IMR-90 (cell line): ENCODE measurements at regions not wholly inside any gene's neighbourhood (a gene's known extent, or its start where the extent isn't known, plus 50 kb on each side); places are given as distances from the start of the nearest gene placed in this dataset.

Experiments used
- MAZ ChIP-seq: IDR thresholded peaks from 2 replicates; pipeline ENCODE4 v1.6.1; 2012; ENCODE audit warnings: low read depth, mild to moderate bottlenecking, low read length, improper control_type of control experiment, moderate library complexity, borderline replicate concordance
- MXI1 ChIP-seq: IDR thresholded peaks from 2 replicates; pipeline ENCODE4 v1.6.1; 2012; ENCODE audit warnings: low read depth, mild to moderate bottlenecking, low read length, moderate library complexity, borderline replicate concordance
- POLR2A ChIP-seq: IDR thresholded peaks from 2 replicates; pipeline ENCODE4 v1.6.1; 2012; ENCODE audit warnings: mild to moderate bottlenecking, low read depth, low read length
- RAD21 ChIP-seq: IDR thresholded peaks from 2 replicates; pipeline ENCODE4 v1.6.1; 2012; ENCODE audit warnings: low read length, improper control_type of control experiment
- TF ChIP-seq, protein P1 (sequence below): conservative IDR thresholded peaks from 2 replicates; pipeline ENCODE4 v1.5.1; 2012; ENCODE audit warnings: mild to moderate bottlenecking, low read depth, low read length, improper control_type of control experiment

DNA sequence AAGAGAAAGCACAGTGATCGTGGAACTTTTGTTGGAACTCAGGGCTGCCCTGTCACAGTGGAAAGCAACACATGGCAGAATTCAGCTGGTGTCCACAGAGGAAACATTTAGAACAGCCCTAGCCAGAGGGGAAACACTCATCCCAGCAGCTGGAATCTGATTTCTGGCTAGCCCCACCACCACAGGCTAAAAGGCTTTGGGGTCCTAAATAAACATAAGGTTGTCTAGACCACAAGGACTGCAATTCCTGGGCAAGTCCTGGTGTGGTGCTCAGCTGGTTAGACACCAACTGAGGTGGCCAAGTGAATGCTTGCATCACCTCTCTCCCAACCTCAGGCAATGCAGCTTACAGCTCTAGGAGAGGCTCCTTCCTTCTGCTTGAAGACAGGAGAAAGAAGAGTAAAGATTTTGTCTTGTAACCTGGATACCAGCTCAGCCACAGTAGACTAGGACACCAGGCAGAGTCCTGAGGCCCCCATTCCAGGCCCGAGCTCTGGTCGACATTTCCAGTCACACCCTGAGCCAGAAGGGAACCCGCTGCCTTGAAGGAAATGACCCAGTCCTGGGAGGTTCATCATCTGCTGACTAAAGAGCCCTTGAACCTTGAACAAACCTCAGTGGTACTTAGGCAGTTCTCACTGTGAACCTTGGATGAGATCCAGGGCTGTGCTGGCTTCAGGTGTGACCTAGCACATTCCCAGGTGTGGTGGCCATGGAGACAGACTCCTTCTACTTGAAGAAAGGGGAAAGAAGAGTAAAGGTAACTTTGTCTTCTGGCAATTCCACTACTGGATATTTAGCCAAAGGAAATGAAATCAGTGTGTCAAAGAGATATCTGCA, 85.4 kb upstream of the PLXNC1 start:
- TF ChIP-seq, protein P1, sequence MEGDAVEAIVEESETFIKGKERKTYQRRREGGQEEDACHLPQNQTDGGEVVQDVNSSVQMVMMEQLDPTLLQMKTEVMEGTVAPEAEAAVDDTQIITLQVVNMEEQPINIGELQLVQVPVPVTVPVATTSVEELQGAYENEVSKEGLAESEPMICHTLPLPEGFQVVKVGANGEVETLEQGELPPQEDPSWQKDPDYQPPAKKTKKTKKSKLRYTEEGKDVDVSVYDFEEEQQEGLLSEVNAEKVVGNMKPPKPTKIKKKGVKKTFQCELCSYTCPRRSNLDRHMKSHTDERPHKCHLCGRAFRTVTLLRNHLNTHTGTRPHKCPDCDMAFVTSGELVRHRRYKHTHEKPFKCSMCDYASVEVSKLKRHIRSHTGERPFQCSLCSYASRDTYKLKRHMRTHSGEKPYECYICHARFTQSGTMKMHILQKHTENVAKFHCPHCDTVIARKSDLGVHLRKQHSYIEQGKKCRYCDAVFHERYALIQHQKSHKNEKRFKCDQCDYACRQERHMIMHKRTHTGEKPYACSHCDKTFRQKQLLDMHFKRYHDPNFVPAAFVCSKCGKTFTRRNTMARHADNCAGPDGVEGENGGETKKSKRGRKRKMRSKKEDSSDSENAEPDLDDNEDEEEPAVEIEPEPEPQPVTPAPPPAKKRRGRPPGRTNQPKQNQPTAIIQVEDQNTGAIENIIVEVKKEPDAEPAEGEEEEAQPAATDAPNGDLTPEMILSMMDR, result no peak
- TF ChIP-seq MAZ (no peak), POLR2A (no peak), RAD21 (no peak), MXI1 (no peak)
